Left ventricle myocardium inferior (tissue), 1 donor: ENCODE measurements at regions not wholly inside any gene's neighbourhood (a gene's known extent, or its start where the extent isn't known, plus 50 kb on each side); places are given as distances from the start of the nearest gene placed in this dataset.

Experiments
- DNase-seq: peaks from one replicate; pipeline ENCODE4 v3.0.0-alpha.2; 2020
- H3K27ac ChIP-seq: fragments of 200-600 bp; replicated peaks from 2 replicates; pipeline ENCODE4 v1.8.0; 2021
- H3K27me3 ChIP-seq: fragments of 200-600 bp; 2 replicates; pipeline ENCODE4 v1.8.0; 2021; ENCODE audit warnings: low read depth
- H3K36me3 ChIP-seq: fragments of 200-600 bp; 2 replicates; pipeline ENCODE4 v1.8.0; 2021
- H3K4me1 ChIP-seq: fragments of 200-600 bp; 2 replicates; pipeline ENCODE4 v1.8.0; 2021
- H3K4me3 ChIP-seq: fragments of 200-600 bp; 2 replicates; pipeline ENCODE4 v1.8.0; 2021; ENCODE audit warnings: mild to moderate bottlenecking, moderate library complexity
- H3K9me3 ChIP-seq: fragments of 200-600 bp; replicated peaks from 2 replicates; pipeline ENCODE4 v1.8.0; 2021
- intact Hi-C: fragments of 100-400 bp; cut with micrococcal nuclease; formaldehyde crosslinking; loops from one replicate; pipeline ENCODE4 v1.11.0; 2022
- TF ChIP-seq, protein P1 (sequence below): fragments of 200-600 bp; IDR thresholded peaks from 2 replicates; pipeline ENCODE4 v1.8.0; 2021; ENCODE audit warnings: antibody characterized with exemption, mild to moderate bottlenecking, borderline replicate concordance
- donor health status: DM: no; HTN: yes; CAD: no; lungs with severe emphysema.

DNA sequence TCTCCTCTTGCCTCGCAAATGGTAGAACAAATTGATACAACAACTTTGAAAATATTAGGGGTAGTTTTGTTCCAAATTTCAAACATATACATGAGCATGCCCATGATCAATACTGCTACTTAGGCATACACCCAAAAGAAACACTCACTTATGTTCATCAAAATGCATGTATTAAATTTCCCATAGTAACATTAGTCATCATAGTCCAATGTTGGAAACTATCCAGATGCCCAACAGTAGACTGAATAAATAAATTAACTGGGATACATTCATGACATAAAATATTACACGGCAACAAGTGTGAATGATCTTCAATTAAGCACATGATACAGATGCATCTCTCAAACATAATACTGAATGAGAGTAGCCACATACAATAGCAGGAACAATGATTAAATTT lies 391.6 kb downstream of the CDH11 start:
- no peaks in the 10 kb centered on the region for H3K9me3 ChIP-seq
- H3K4me3 ChIP-seq = no peak overlapping the region
- H3K27me3 ChIP-seq = no peaks in the 10 kb centered on the region
- no peak overlapping the region for H3K27ac ChIP-seq
- DNase-seq = no peak
- H3K4me1 ChIP-seq = no peaks in the 10 kb centered on the region
- TF ChIP-seq, protein P1, sequence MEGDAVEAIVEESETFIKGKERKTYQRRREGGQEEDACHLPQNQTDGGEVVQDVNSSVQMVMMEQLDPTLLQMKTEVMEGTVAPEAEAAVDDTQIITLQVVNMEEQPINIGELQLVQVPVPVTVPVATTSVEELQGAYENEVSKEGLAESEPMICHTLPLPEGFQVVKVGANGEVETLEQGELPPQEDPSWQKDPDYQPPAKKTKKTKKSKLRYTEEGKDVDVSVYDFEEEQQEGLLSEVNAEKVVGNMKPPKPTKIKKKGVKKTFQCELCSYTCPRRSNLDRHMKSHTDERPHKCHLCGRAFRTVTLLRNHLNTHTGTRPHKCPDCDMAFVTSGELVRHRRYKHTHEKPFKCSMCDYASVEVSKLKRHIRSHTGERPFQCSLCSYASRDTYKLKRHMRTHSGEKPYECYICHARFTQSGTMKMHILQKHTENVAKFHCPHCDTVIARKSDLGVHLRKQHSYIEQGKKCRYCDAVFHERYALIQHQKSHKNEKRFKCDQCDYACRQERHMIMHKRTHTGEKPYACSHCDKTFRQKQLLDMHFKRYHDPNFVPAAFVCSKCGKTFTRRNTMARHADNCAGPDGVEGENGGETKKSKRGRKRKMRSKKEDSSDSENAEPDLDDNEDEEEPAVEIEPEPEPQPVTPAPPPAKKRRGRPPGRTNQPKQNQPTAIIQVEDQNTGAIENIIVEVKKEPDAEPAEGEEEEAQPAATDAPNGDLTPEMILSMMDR = no peak
- intact Hi-C loops = no loop called here
- H3K36me3 ChIP-seq = no peaks in the 10 kb centered on the region

- Histone ChIP-seq H3K27ac (no peak overlapping the region), H3K4me3 (no peak overlapping the region), H3K36me3 (no peaks in the 10 kb centered on the region), H3K9me3 (no peaks in the 10 kb centered on the region), H3K27me3 (no peaks in the 10 kb centered on the region), H3K4me1 (no peaks in the 10 kb centered on the region)
- intact Hi-C loops = no loop called here
- TF ChIP-seq, protein P1 = no peak
- DNase-seq = no peak
These were observed 397.5 kb downstream of the CDH11 start for GRCh38 chr16:64724339-64724738.

DNA sequence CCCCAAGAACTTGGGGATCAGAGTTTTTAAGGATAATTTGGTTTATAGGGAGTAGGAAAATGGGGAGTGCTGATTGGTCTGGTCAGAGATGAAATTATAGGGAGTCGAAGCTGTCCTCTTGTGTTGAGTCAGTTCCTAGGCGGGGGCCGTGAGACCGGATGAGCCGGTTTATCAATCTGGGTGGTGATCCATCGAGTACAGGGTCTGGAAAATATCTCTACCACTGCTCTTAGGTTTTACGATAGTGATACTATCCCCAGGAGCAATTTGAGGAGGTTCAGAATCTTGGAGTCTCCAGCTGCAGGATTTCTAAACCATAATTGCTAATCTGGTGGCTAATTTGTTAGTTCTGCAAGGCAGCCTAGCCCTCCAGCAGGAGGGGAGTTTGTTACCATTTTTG lies 403.4 kb downstream of the CDH11 start:
- Histone ChIP-seq H3K27me3 (no peaks in the 10 kb centered on the region), H3K4me3 (no peak overlapping the region), H3K9me3 (no peaks in the 10 kb centered on the region), H3K4me1 (no peaks in the 10 kb centered on the region), H3K36me3 (no peaks in the 10 kb centered on the region), H3K27ac (no peak overlapping the region)
- intact Hi-C loops = no loop called here
- TF ChIP-seq, protein P1 = no peak
- DNase-seq = no peak

GRCh38 chr16:64717871-64718270 lies 404.0 kb downstream of the CDH11 start:
- intact Hi-C loops = no loop called here
- TF ChIP-seq, protein P1 = no peak
- Histone ChIP-seq H3K4me3 (no peak overlapping the region), H3K27me3 (no peaks in the 10 kb centered on the region), H3K36me3 (no peaks in the 10 kb centered on the region), H3K4me1 (no peaks in the 10 kb centered on the region), H3K9me3 (no peaks in the 10 kb centered on the region), H3K27ac (no peak overlapping the region)
- no peak for DNase-seq

- Histone ChIP-seq H3K27ac (no peak overlapping the region), H3K36me3 (no peaks in the 10 kb centered on the region), H3K4me3 (no peak overlapping the region), H3K4me1 (no peaks in the 10 kb centered on the region), H3K27me3 (no peaks in the 10 kb centered on the region), H3K9me3 (no peaks in the 10 kb centered on the region)
- no peak for DNase-seq
- intact Hi-C loops = no loop called here
- TF ChIP-seq, protein P1 = no peak
These were observed 406.2 kb downstream of the CDH11 start for GRCh38 chr16:64715624-64716023.

DNA sequence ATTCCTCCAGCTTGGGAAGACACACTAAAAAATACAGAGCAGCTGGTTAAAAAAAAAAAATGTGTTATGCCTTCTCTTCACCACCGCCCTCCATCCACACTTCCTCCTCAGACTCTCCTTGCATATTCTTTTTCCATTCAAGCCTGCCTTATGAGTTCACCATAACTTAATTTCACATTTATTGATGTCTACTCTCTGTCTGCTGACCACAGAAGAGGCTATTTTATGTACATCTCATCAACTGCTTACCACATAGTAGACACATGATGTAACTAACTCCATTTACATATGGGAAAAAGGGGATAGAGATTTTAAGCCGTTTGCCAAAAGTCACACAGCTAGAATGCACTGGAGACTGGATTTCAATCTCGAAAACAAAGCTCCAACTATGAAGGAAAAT lies 409.8 kb downstream of the CDH11 start:
- Histone ChIP-seq H3K9me3 (no peaks in the 10 kb centered on the region), H3K27ac (no peak overlapping the region), H3K4me3 (no peak overlapping the region), H3K4me1 (no peaks in the 10 kb centered on the region), H3K36me3 (no peaks in the 10 kb centered on the region), H3K27me3 (no peaks in the 10 kb centered on the region)
- TF ChIP-seq, protein P1 = no peak
- intact Hi-C loops = no loop called here
- DNase-seq = no peak
